ENCODE measurements at regions not wholly inside any gene's neighbourhood (a gene's known extent, or its start where the extent isn't known, plus 50 kb on each side); places are given as distances from the start of the nearest gene placed in this dataset.
"Not testable (repeated sequence)": the region's sequence is repeated elsewhere in the genome, so short reads cannot be mapped to it uniquely, and the experiment has no call there.

DNA sequence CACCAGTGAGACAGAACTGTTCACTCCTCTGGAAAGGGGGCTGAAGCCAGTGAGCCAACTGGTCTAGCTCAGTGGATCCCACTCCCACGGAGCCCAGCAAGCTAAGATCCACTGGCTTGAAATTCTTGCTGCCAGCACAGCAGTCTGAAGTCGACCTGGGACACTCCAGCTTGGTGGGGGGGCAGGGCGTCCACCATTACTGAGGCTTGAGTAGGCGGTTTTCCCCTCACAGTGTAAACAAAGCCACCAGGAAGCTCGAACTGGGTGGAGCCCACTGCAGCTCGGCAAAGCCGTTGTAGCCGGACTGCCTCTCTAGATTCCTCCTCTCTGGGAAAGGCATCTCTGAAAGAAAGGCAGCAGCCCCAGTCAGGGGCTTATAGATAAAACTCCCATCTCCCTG is 52.3 kb upstream of the BBX start:
- DNase-seq = not testable (repeated sequence)

Data from NCI-H1436 (cell line).